ENCODE measurements at regions not wholly inside any gene's neighbourhood (a gene's known extent, or its start where the extent isn't known, plus 50 kb on each side); places are given as distances from the start of the nearest gene placed in this dataset.

- no peak for FAIRE-seq
- intact Hi-C loops (cut with micrococcal nuclease) (no loop called here), dilution Hi-C loops (cut with MboI; ENCODE audit: extremely low pct_ligation_motif_present, low sequenced_read_pairs) (no loop called here)
- Histone ChIP-seq H3K36me3 (ENCODE audit: control insufficient read depth in 2 of 2, extremely low read depth in 1 of 2, insufficient read depth in 2 of 2, low read length in 2 of 2) (no peaks in the 10 kb centered on the region), H3K9me1 (replicated peaks; ENCODE audit: control insufficient read depth, extremely low read depth, insufficient read depth, low read length) (no peaks in the 10 kb centered on the region), H3K9ac (replicated peaks; ENCODE audit: extremely low read depth, insufficient read depth, low read length) (no peak overlapping the region), H3K27me3 (ENCODE audit: control insufficient read depth in 2 of 2, insufficient read depth in 2 of 2, low read length in 2 of 2) (peaks cover 2 to 13% of the 10 kb centered on the region in 2 experiments), H3K4me3 (replicated peaks in 1 of 3; ENCODE audit: insufficient read depth in 1 of 3, low read depth in 1 of 3, low read length in 3 of 3) (no peak overlapping the region), H3K4me2 (ENCODE audit: insufficient read depth, low read length) (no peak overlapping the region), H3K4me1 (ENCODE audit: control insufficient read depth, extremely low read depth, insufficient read depth, low read length) (no peaks in the 10 kb centered on the region), H3K27ac (ENCODE audit: insufficient read depth, low read depth, low read length) (no peak overlapping the region), H3K79me2 (ENCODE audit: control insufficient read depth, insufficient read depth, low read length) (no peaks in the 10 kb centered on the region), H2AFZ (ENCODE audit: low read depth, low read length) (no peak overlapping the region), H3K9me3 (replicated peaks; ENCODE audit: control insufficient read depth, insufficient read depth, low read length) (no peaks in the 10 kb centered on the region), H4K20me1 (replicated peaks; ENCODE audit: control insufficient read depth, extremely low read depth, insufficient read depth, low read length) (no peaks in the 10 kb centered on the region)
- ChIA-PET CTCF (interaction anchor here (1.9 kb wide), 1 partner anchor 81 kb away, joined by 4 read pairs; no protein-coding TSS in a partner anchor), POLR2A (no interaction called here)
- DNase-seq (ENCODE audit: low read depth, low spot score) = no peak
- no TSS peak for BruUV-seq (replicated peaks)
- TF ChIP-seq FOS (IDR thresholded peaks at IDR 0.05; ENCODE audit: borderline replicate concordance, insufficient read depth, low read length) (no peak), EZH2 (IDR thresholded peaks at IDR 0.05; ENCODE audit: borderline replicate concordance, low read depth, low read length, severe bottlenecking) (no peak), MYC (IDR thresholded peaks at IDR 0.05; ENCODE audit: low read depth, low read length) (no peak), POLR2A (IDR thresholded peaks at IDR 0.05; ENCODE audit: low read depth, low read length) (no peak), GATA2 (IDR thresholded peaks at IDR 0.05; ENCODE audit: insufficient read depth, insufficient read length, low read depth, low read length) (no peak), JUN (IDR thresholded peaks at IDR 0.05; ENCODE audit: borderline replicate concordance, insufficient read depth, insufficient read length, low read depth) (no peak), POLR2AphosphoS5 (IDR thresholded peaks at IDR 0.05; ENCODE audit: insufficient read depth, low read depth, low read length) (no peak), CTCF (IDR thresholded peaks at IDR 0.05; ENCODE audit: extremely low read depth in 1 of 2, insufficient read depth in 1 of 2, low read depth in 1 of 2, low read length in 2 of 2) (no peak), MAX (IDR thresholded peaks at IDR 0.05; ENCODE audit: insufficient read depth, insufficient read length) (no peak)
Measured at GRCh38 chr12:46903058-46903457, 77.3 kb upstream of the SLC38A4 start.

Data from endothelial cell of umbilical vein (primary cell).